ENCODE measurements at regions not wholly inside any gene's neighbourhood (a gene's known extent, or its start where the extent isn't known, plus 50 kb on each side); places are given as distances from the start of the nearest gene placed in this dataset.
"Not testable (repeated sequence)": the region's sequence is repeated elsewhere in the genome, so short reads cannot be mapped to it uniquely, and the experiment has no call there.

- no peaks in the 10 kb centered on the region for H3K4me1 ChIP-seq (ENCODE audit: control insufficient read depth, insufficient read depth, low read length, poor library complexity, severe bottlenecking)
- no peaks in the 10 kb centered on the region for H3K36me3 ChIP-seq (ENCODE audit: control insufficient read depth, insufficient read depth, low read length)
- no peak overlapping the region for H3K4me3 ChIP-seq (ENCODE audit: extremely low read depth, insufficient read depth, low read length, poor library complexity, severe bottlenecking)
- no peaks in the 10 kb centered on the region for H3K9me3 ChIP-seq (ENCODE audit: control insufficient read depth, low read length)
- no peak overlapping the region for H3K27ac ChIP-seq (ENCODE audit: low read depth, low read length, severe bottlenecking)
- 69 to 82% methylated on average over 3 of the region's 7 CpGs for WGBS, 2 experiments (ENCODE audit: insufficient coverage in 2 of 2)
Observed at GRCh38 chr6:86128130-86128814, 485.6 kb upstream of the SYNCRIP start.

- no peaks in the 10 kb centered on the region for H3K4me1 ChIP-seq (ENCODE audit: control insufficient read depth, insufficient read depth, low read length, poor library complexity, severe bottlenecking)
- no peak overlapping the region for H3K27ac ChIP-seq (ENCODE audit: low read depth, low read length, severe bottlenecking)
- H3K9me3 ChIP-seq (ENCODE audit: control insufficient read depth, low read length) = no peaks in the 10 kb centered on the region
- no peak overlapping the region for H3K4me3 ChIP-seq (ENCODE audit: extremely low read depth, insufficient read depth, low read length, poor library complexity, severe bottlenecking)
- H3K36me3 ChIP-seq (ENCODE audit: control insufficient read depth, insufficient read depth, low read length) = no peaks in the 10 kb centered on the region
Observed at GRCh38 chr6:86122086-86122485, 479.4 kb upstream of the SYNCRIP start.

GRCh38 chr6:86118271-86118670, 475.6 kb upstream of the SYNCRIP start:
- Histone ChIP-seq H3K9me3 (ENCODE audit: control insufficient read depth, low read length) (no peaks in the 10 kb centered on the region), H3K4me1 (ENCODE audit: control insufficient read depth, insufficient read depth, low read length, poor library complexity, severe bottlenecking) (no peaks in the 10 kb centered on the region), H3K36me3 (ENCODE audit: control insufficient read depth, insufficient read depth, low read length) (no peaks in the 10 kb centered on the region), H3K27ac (ENCODE audit: low read depth, low read length, severe bottlenecking) (no peak overlapping the region), H3K4me3 (ENCODE audit: extremely low read depth, insufficient read depth, low read length, poor library complexity, severe bottlenecking) (no peak overlapping the region)

GRCh38 chr6:86107985-86108384, 465.3 kb upstream of the SYNCRIP start:
- Histone ChIP-seq H3K9me3 (ENCODE audit: control insufficient read depth, low read length) (no peaks in the 10 kb centered on the region), H3K4me3 (ENCODE audit: extremely low read depth, insufficient read depth, low read length, poor library complexity, severe bottlenecking) (no peak overlapping the region), H3K4me1 (ENCODE audit: control insufficient read depth, insufficient read depth, low read length, poor library complexity, severe bottlenecking) (no peaks in the 10 kb centered on the region), H3K27ac (ENCODE audit: low read depth, low read length, severe bottlenecking) (no peak overlapping the region), H3K36me3 (ENCODE audit: control insufficient read depth, insufficient read depth, low read length) (no peaks in the 10 kb centered on the region)
- WGBS, 2 experiments (ENCODE audit: insufficient coverage in 2 of 2) = 43 to 82% methylated on average over 1 of the region's 2 CpGs

- Histone ChIP-seq H3K4me3 (ENCODE audit: extremely low read depth, insufficient read depth, low read length, poor library complexity, severe bottlenecking) (no peak overlapping the region), H3K9me3 (ENCODE audit: control insufficient read depth, low read length) (no peaks in the 10 kb centered on the region), H3K4me1 (ENCODE audit: control insufficient read depth, insufficient read depth, low read length, poor library complexity, severe bottlenecking) (no peaks in the 10 kb centered on the region), H3K27ac (ENCODE audit: low read depth, low read length, severe bottlenecking) (no peak overlapping the region), H3K36me3 (ENCODE audit: control insufficient read depth, insufficient read depth, low read length) (no peaks in the 10 kb centered on the region)
- WGBS, 2 experiments (ENCODE audit: insufficient coverage in 2 of 2) = 80 to 86% methylated on average over 1 of the region's 2 CpGs
Observed at GRCh38 chr6:86087954-86088353, 445.3 kb upstream of the SYNCRIP start.

GRCh38 chr6:86079938-86080337, 437.3 kb upstream of the SYNCRIP start:
- H3K9me3 ChIP-seq (ENCODE audit: control insufficient read depth, low read length) = no peaks in the 10 kb centered on the region
- H3K27ac ChIP-seq (ENCODE audit: low read depth, low read length, severe bottlenecking) = no peak overlapping the region
- no peak overlapping the region for H3K4me3 ChIP-seq (ENCODE audit: extremely low read depth, insufficient read depth, low read length, poor library complexity, severe bottlenecking)
- 78 to 80% methylated on average over 1 of the region's 1 CpG for WGBS, 2 experiments (ENCODE audit: insufficient coverage in 2 of 2)
- peaks cover 3% of the 10 kb centered on the region for H3K4me1 ChIP-seq (ENCODE audit: control insufficient read depth, insufficient read depth, low read length, poor library complexity, severe bottlenecking)
- H3K36me3 ChIP-seq (ENCODE audit: control insufficient read depth, insufficient read depth, low read length) = no peaks in the 10 kb centered on the region

GRCh38 chr6:86070151-86070550, 427.5 kb upstream of the SYNCRIP start:
- Histone ChIP-seq H3K9me3 (ENCODE audit: control insufficient read depth, low read length) (no peaks in the 10 kb centered on the region), H3K27ac (ENCODE audit: low read depth, low read length, severe bottlenecking) (no peak overlapping the region), H3K4me1 (ENCODE audit: control insufficient read depth, insufficient read depth, low read length, poor library complexity, severe bottlenecking) (no peaks in the 10 kb centered on the region), H3K4me3 (ENCODE audit: extremely low read depth, insufficient read depth, low read length, poor library complexity, severe bottlenecking) (no peak overlapping the region), H3K36me3 (ENCODE audit: control insufficient read depth, insufficient read depth, low read length) (no peaks in the 10 kb centered on the region)

- H3K9me3 ChIP-seq (ENCODE audit: control insufficient read depth, low read length); H3K4me1 ChIP-seq (ENCODE audit: control insufficient read depth, insufficient read depth, low read length, poor library complexity, severe bottlenecking); H3K36me3 ChIP-seq (ENCODE audit: control insufficient read depth, insufficient read depth, low read length); H3K4me3 ChIP-seq (ENCODE audit: extremely low read depth, insufficient read depth, low read length, poor library complexity, severe bottlenecking); H3K27ac ChIP-seq (ENCODE audit: low read depth, low read length, severe bottlenecking): not testable (repeated sequence)
- WGBS, 2 experiments (ENCODE audit: insufficient coverage in 2 of 2) = 85 to 95% methylated on average over 3 of the region's 3 CpGs
Observed at GRCh38 chr6:86065002-86065401, 422.3 kb upstream of the SYNCRIP start.

GRCh38 chr6:86057293-86057980, 414.8 kb upstream of the SYNCRIP start:
- WGBS, 2 experiments (ENCODE audit: insufficient coverage in 2 of 2) = 78 to 84% methylated on average over 13 to 14 of the region's 18 CpGs
- not testable (repeated sequence) for H3K27ac ChIP-seq (ENCODE audit: low read depth, low read length, severe bottlenecking); H3K36me3 ChIP-seq (ENCODE audit: control insufficient read depth, insufficient read depth, low read length); H3K4me3 ChIP-seq (ENCODE audit: extremely low read depth, insufficient read depth, low read length, poor library complexity, severe bottlenecking); H3K4me1 ChIP-seq (ENCODE audit: control insufficient read depth, insufficient read depth, low read length, poor library complexity, severe bottlenecking); H3K9me3 ChIP-seq (ENCODE audit: control insufficient read depth, low read length)

GRCh38 chr6:86045038-86045437, 402.4 kb upstream of the SYNCRIP start:
- H3K9me3 ChIP-seq (ENCODE audit: control insufficient read depth, low read length) = no peaks in the 10 kb centered on the region
- H3K4me1 ChIP-seq (ENCODE audit: control insufficient read depth, insufficient read depth, low read length, poor library complexity, severe bottlenecking) = no peaks in the 10 kb centered on the region
- H3K27ac ChIP-seq (ENCODE audit: low read depth, low read length, severe bottlenecking) = no peak overlapping the region
- no peak overlapping the region for H3K4me3 ChIP-seq (ENCODE audit: extremely low read depth, insufficient read depth, low read length, poor library complexity, severe bottlenecking)
- H3K36me3 ChIP-seq (ENCODE audit: control insufficient read depth, insufficient read depth, low read length) = no peaks in the 10 kb centered on the region

- H3K4me3 ChIP-seq (ENCODE audit: extremely low read depth, insufficient read depth, low read length, poor library complexity, severe bottlenecking) = no peak overlapping the region
- H3K9me3 ChIP-seq (ENCODE audit: control insufficient read depth, low read length) = no peaks in the 10 kb centered on the region
- no peak overlapping the region for H3K27ac ChIP-seq (ENCODE audit: low read depth, low read length, severe bottlenecking)
- no peaks in the 10 kb centered on the region for H3K36me3 ChIP-seq (ENCODE audit: control insufficient read depth, insufficient read depth, low read length)
- H3K4me1 ChIP-seq (ENCODE audit: control insufficient read depth, insufficient read depth, low read length, poor library complexity, severe bottlenecking) = no peaks in the 10 kb centered on the region
Observed at GRCh38 chr6:86042214-86042613, 399.5 kb upstream of the SYNCRIP start.
